ENCODE measurements at regions not wholly inside any gene's neighbourhood (a gene's known extent, or its start where the extent isn't known, plus 50 kb on each side); places are given as distances from the start of the nearest gene placed in this dataset.
"Not testable (repeated sequence)": the region's sequence is repeated elsewhere in the genome, so short reads cannot be mapped to it uniquely, and the experiment has no call there.

GRCh38 chr10:80753612-80754011 is 215.9 kb downstream of the SH2D4B start:
- DNase-seq, result no peak

- DNase-seq, result no peak
Observed at GRCh38 chr10:80755893-80756292, 218.2 kb downstream of the SH2D4B start.

DNA sequence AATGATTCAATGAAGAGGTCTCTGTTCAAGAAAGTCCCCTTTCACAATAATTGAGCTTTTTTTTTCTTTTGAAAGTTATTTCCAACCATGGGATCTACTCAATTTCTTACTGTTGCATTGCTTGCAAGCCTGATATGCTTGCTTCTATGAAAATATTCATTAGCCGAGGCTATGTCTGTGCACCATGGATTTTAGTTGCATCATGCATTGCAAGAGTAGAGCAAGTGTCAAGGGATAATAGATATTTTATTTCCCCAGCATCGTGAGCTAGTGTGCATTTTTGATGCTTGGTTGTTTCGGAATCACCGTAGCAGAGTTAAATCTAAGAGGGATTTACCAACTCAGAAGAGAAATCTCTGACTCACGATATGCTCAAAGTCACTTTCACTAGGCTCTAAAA is 222.0 kb downstream of the SH2D4B start:
- no peak for DNase-seq

- no peak for DNase-seq
Observed at GRCh38 chr10:80760914-80761371, 223.2 kb downstream of the SH2D4B start.

GRCh38 chr10:80767963-80768362 is 230.3 kb downstream of the SH2D4B start:
- no peak for DNase-seq

DNA sequence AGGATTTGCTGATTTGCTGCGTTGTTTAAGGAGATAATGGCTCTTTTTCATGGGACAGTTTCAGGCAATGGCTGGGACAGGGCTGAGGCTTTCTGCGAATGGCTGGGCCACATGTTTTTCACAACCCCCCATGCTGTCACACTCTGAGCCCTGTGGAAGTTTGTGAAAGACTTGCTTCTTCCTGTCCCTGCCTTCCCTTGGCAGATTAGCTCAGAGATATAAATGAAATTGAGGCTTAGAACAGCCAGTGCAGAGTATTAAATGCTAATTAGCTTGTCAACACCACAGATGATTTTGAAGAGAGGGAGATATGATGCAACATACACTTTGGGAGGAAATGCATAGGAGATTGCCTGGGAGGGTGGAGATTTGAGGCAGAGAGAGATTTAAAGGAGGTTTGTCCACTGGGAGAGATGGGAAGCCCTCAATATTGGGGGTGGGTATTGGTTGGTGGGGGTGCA is 232.0 kb downstream of the SH2D4B start:
- no peak for DNase-seq

DNA sequence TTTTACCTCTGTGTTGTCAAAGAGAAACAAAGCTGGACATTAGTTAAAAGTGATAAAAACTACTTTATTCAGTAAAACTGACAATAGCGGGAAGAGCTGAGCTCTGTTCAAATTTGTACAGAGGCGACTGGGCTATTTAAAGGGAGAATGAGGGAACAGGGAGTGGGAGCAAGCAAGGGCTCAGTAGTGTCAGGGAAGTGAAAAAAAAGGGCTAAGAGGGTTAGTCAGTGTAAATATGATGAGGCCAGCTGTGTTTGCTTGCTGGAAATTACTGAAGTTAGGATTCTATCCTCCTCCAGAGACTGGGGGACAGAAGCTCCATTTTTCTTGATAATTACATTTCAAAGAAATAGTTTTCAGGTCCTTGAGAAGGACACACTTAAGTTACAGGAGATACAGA is 232.5 kb downstream of the SH2D4B start:
- DNase-seq, result no peak

GRCh38 chr10:80771285-80771684 is 233.6 kb downstream of the SH2D4B start:
- DNase-seq, result no peak

GRCh38 chr10:80771902-80772555 is 234.3 kb downstream of the SH2D4B start:
- no peak for DNase-seq

DNA sequence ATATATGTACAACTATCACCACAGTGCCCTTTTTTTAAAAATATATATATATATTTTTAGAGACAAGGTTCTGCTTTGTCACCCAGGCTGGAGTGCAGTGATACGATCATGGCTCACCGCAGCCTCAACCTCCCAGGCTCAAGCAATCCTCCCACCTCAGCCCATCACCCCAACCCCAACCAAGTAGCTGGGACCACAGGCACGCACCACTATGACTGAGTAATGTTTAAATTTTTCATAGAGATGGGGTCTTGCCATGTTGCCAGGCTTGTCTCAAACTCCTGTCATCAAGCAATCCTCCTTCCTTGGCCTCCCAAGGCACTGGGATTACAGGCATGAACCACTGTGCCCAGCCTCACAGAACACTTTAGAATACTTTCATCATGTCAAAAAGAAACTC is 234.9 kb downstream of the SH2D4B start:
- no peak for DNase-seq

DNA sequence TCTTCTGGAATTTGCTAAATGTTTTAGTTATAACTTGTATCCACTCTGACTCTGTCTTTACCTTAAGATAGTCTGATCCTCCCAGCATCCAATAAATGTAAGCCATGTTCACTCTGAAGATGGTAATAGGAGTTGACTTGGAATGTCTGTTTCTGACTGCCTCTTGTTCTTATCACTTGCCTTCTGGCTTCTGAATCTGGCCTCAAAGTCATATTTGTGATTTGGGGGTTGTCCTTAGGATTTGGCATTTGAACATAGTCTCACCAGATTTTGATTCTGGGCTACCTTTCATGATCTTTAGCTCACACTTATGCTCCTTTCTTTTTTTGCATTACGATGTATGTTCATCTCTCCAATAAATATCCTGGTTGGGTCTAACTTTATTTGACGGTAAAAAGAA is 247.0 kb downstream of the SH2D4B start:
- DNase-seq, result no peak

DNA sequence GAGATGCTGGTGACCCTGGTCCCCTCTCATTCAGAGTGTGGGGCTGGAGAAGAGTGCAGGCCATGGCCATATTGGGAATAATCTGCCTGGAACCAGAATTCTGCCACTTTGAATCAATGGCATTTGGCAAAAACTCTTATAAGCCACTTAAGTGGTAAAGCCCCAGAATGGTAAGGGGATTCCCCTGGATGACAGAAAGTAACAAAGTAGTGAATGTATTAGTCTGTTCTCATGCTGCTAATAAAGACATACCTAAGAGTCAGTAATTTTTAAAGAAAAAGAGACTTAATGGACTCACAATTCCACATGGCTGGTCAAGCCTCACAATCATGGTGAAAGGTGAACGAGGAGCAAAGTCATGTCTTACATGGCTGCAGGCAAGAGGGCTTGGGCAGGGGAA is 248.6 kb downstream of the SH2D4B start:
- no peak for DNase-seq

DNA sequence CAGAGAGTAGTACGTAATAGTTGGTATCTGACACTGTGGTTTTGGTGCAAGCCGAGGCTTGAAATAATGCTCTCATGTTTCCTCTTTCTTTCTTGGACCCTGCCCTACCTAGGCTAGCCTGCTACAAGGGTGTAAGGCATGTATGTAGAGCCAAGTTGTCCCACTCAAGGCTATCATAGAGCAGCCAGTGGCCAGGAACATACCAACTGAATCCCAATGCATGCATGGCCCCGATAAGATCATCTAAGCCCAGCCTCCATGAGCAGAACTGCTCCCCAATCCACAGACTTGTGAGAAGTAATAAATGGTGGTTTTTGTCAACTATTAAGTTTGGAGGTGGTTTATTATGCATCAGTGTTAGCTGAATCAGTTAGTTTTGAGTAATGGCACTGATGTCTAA is 250.2 kb downstream of the SH2D4B start:
- no peak for DNase-seq

DNA sequence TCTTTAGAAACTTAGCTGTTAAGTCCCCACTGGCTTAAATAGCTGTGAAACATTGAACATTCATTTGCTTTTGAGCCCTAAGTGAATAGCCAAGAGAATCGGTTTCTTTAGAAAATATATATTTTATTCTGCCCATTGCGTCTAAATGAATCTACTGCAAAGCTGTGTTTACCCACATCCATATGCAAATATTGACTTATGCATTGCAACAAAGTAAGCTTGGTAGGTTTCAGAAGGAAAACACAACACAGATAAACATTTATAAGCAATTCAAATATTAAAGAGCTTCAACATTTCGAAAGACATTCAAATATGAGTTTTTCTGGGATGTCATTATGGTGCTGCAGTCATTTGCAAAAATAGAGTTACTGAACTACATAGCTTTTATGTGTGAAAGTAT is 257.3 kb downstream of the SH2D4B start:
- no peak for DNase-seq

GRCh38 chr10:80805343-80806020 is 267.8 kb downstream of the SH2D4B start:
- DNase-seq, result no peak

- no peak for DNase-seq
Observed at GRCh38 chr10:80814147-80814652, 276.5 kb downstream of the SH2D4B start.

GRCh38 chr10:80829151-80829550 is 291.4 kb downstream of the SH2D4B start:
- DNase-seq, result no peak

DNA sequence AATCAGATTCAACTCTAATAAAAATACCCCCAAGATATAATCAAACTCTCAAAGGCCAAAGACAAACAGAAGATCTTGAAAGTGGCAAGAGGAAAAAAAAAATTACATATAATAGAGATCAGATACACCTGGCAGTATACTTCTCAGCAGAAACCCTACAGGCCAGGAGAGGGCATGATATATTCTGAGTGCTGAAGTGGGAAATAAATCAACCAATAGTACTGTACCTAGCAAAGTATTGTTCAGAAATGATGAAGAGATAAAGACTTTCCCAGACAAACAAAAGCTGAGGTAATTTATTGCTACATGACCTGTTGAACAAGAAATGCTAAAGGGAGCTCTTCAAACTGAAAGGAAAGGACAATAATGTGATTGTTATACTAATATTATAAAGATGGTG is 291.9 kb downstream of the SH2D4B start:
- DNase-seq, result no peak

DNA sequence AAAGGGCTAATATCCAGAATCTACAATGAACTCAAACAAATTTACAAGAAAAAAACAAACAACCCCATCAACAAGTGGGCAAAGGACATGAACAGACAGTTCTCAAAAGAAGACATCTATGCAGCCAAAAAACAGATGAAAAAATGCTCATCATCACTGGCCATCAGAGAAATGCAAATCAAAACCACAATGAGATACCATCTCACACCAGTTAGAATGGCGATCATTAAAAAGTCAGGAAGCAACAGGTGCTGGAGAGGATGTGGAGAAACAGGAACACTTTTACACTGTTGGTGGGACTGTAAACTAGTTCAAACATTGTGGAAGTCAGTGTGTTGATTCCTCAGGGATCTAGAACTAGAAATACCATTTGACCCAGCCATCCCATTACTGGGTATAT is 295.0 kb downstream of the SH2D4B start:
- not testable (repeated sequence) for DNase-seq

DNA sequence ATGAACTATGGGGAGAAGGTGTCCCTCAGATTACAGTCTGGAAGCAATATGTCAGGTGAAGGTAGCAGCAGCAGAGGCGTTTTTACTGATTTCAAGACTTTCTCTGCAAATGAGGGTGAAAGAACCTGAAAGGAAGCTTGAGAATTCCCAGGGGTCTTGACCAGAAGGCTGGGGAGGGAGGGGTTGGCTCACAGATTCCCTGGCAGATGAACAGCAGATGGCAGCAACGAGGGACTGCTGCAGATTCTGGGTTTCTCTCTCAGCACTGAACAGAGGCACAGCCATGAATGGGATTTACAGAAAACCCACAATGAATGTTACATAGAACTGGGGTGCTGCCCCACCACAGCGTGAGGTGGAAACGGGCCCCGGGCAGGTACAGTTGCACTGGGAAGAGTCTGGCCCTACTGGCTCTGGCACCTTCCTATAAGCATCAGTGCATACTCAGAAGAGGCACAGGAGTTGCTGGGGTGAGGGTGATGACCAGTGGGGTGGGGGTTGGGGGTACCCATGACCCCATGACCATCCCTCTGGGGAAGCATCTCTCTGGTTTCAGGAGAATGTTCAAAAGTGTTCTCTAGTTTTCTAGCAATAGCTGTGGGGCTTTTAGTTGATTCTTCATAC is 317.8 kb downstream of the SH2D4B start:
- DNase-seq, result no peak

- DNase-seq, result no peak
Observed at GRCh38 chr10:80856186-80856585, 318.5 kb downstream of the SH2D4B start.

GRCh38 chr10:80859279-80859678 is 321.6 kb downstream of the SH2D4B start:
- not testable (repeated sequence) for DNase-seq

- no peak for DNase-seq
Observed at GRCh38 chr10:80860719-80861118, 323.0 kb downstream of the SH2D4B start.

GRCh38 chr10:80861882-80862281 is 324.2 kb downstream of the SH2D4B start:
- DNase-seq, result no peak
